Mammary epithelial cell (primary cell): ENCODE measurements at regions not wholly inside any gene's neighbourhood (a gene's known extent, or its start where the extent isn't known, plus 50 kb on each side); places are given as distances from the start of the nearest gene placed in this dataset.

Experiments
- CTCF ChIP-seq, 2 donors: IDR thresholded peaks in 1 of 2; conservative IDR thresholded peaks in 1 of 2; 2 replicates each; pipeline ENCODE4 v1.5.1; 2011 to 2012; ENCODE audit warnings: inconsistent platforms in 2 of 2, low read length in 2 of 2, mild to moderate bottlenecking in 2 of 2, control low read depth in 1 of 2, low read depth in 1 of 2; ENCODE audit not compliant: insufficient read depth in 1 of 2; ENCODE audit errors: extremely low read depth in 1 of 2
- EZH2 ChIP-seq: IDR thresholded peaks from 2 replicates; pipeline ENCODE4 v1.6.1; 2012; ENCODE audit warnings: low read length, inconsistent platforms, borderline replicate concordance

GRCh38 chrX:3468031-3468430, 121.6 kb upstream of the MXRA5 start:
- no peak for TF ChIP-seq CTCF (conservative IDR thresholded peaks at IDR 0.05 in 1 of 2, IDR thresholded peaks at IDR 0.05 in 1 of 2; ENCODE audit: extremely low read depth in 1 of 2, insufficient read depth in 1 of 2, low read depth in 1 of 2, low read length in 2 of 2)
- no peak for TF ChIP-seq EZH2
